ENCODE measurements at regions not wholly inside any gene's neighbourhood (a gene's known extent, or its start where the extent isn't known, plus 50 kb on each side); places are given as distances from the start of the nearest gene placed in this dataset.

DNA sequence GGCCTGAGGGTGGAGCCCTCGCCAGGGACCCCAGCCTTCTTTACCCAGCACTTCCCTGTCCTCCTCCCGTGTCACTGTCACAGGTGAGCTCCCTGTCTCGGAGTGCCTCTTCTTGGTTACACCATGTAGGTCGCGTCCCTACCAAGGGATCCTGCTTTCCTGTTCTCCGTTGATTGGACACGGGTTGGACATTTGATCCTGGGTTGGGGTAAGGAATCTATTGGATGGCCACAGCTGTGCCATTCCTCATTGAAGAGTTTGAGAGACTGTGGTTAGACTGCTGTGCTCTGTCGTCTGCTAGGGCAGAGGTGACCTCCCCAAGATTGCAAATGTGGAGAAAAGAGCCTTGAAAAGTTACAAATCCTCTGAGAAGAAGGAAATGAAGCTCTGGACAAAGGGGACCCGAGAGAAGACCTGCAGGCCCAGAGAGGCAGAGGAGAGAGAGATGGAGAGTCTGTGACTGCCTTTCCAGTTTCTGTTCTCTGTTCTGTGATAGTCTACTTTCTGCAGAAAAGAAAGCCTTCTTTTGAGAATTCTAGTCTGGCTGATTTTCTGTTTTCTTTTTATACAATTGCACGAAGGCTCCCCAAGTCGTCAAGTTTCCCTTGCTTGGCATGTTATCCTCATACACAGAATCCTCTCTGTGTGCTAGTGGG, 325.7 kb upstream of the RGMA start:
- TF ChIP-seq, protein P1, sequence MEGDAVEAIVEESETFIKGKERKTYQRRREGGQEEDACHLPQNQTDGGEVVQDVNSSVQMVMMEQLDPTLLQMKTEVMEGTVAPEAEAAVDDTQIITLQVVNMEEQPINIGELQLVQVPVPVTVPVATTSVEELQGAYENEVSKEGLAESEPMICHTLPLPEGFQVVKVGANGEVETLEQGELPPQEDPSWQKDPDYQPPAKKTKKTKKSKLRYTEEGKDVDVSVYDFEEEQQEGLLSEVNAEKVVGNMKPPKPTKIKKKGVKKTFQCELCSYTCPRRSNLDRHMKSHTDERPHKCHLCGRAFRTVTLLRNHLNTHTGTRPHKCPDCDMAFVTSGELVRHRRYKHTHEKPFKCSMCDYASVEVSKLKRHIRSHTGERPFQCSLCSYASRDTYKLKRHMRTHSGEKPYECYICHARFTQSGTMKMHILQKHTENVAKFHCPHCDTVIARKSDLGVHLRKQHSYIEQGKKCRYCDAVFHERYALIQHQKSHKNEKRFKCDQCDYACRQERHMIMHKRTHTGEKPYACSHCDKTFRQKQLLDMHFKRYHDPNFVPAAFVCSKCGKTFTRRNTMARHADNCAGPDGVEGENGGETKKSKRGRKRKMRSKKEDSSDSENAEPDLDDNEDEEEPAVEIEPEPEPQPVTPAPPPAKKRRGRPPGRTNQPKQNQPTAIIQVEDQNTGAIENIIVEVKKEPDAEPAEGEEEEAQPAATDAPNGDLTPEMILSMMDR (IDR thresholded peaks at IDR 0.05; ENCODE audit: low read depth, low read length), result no peak
- no peak overlapping the region for H3K4me3 ChIP-seq (replicated peaks in 1 of 2; ENCODE audit: low read depth in 2 of 2, low read length in 2 of 2)
- DNase-seq (ENCODE audit: low read depth in 2 of 2), result no peak

DNA sequence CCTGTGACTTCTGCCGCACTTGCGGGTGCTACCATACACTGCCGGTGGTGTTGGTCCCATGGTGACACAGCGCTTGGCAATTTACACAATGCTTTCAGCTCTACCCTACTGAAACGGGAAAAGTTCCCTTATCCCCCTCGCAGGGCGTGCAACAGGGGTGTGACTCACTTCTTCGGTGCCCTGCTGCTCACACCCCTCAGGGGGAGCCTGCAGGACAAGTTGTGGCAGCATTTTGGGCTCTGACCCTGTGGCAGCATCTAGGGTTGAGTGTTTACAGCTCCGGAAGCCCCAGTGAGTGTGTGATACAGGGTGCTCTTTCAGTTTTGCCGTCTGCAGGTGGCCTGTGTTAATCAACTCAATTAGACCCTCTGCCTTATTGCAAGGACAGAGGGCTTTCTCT, 324.7 kb upstream of the RGMA start:
- TF ChIP-seq, protein P1 (IDR thresholded peaks at IDR 0.05; ENCODE audit: low read depth, low read length), result no peak
- H3K4me3 ChIP-seq (replicated peaks in 1 of 2; ENCODE audit: low read depth in 2 of 2, low read length in 2 of 2), result no peak overlapping the region
- DNase-seq (ENCODE audit: low read depth in 2 of 2), result no peak

DNA sequence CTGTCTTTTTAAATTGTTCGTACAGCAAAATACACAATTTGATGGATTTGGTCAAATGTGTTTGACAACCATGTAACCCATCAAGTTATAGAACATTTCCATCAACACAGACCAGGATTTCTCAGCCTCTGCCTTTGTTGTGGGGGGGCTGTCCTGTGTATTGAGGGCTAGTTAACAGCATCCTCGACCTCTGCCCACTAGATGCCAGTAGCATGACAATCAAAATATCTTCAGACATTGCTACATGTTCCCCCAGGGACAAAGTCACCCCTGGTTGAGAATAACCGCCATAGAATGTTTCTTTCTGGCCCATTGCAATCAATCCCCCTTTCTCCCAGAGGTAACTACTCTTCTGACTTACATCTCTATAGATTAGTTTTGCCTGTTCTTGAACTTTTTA, 310.1 kb upstream of the RGMA start:
- no peak for DNase-seq (ENCODE audit: low read depth in 2 of 2)
- TF ChIP-seq, protein P1 (IDR thresholded peaks at IDR 0.05; ENCODE audit: low read depth, low read length), result no peak
- no peak overlapping the region for H3K4me3 ChIP-seq (replicated peaks in 1 of 2; ENCODE audit: low read depth in 2 of 2, low read length in 2 of 2)

DNA sequence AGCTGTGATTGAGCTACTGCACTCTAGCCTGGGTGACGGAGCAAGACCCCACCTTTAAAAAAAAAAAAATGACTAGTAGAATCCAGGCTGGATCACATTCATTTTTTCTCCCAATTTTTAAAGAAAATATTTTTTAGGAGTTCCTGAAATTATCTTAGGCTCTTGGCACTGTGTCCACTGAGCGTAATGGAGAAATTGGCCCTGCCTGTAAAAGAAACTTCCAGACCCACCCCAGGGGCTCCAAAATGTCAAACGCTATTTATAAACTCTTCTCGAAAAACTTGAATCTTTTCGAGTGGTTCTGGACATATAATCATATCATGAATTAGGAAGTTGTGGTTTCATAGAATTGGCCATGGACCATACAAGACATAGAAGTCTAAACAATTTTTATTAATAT, 300.2 kb upstream of the RGMA start:
- H3K4me3 ChIP-seq (replicated peaks in 1 of 2; ENCODE audit: low read depth in 2 of 2, low read length in 2 of 2), result no peak overlapping the region
- no peak for DNase-seq (ENCODE audit: low read depth in 2 of 2)
- TF ChIP-seq, protein P1 (IDR thresholded peaks at IDR 0.05; ENCODE audit: low read depth, low read length), result no peak

DNA sequence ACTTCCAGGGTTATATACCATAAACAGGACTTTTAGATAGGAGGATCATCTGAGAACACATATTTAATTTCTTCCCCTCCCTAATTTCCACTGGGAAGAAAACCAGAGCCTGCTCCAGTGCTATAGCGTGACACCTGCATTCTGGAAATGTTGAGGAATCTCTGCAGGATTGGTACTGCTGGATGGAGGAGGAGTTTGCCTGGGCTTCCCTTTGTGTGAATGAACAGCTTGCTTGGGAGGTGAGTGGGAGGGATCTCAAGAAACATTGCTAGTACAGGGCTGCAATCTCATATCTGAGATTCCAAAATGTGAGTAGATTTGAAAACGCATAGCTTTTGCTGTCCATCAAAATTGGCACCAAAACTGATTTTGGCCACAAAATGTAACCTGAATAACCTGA, 295.9 kb upstream of the RGMA start:
- DNase-seq (ENCODE audit: low read depth in 2 of 2), result no peak
- TF ChIP-seq, protein P1 (IDR thresholded peaks at IDR 0.05; ENCODE audit: low read depth, low read length), result no peak
- no peak overlapping the region for H3K4me3 ChIP-seq (replicated peaks in 1 of 2; ENCODE audit: low read depth in 2 of 2, low read length in 2 of 2)

DNA sequence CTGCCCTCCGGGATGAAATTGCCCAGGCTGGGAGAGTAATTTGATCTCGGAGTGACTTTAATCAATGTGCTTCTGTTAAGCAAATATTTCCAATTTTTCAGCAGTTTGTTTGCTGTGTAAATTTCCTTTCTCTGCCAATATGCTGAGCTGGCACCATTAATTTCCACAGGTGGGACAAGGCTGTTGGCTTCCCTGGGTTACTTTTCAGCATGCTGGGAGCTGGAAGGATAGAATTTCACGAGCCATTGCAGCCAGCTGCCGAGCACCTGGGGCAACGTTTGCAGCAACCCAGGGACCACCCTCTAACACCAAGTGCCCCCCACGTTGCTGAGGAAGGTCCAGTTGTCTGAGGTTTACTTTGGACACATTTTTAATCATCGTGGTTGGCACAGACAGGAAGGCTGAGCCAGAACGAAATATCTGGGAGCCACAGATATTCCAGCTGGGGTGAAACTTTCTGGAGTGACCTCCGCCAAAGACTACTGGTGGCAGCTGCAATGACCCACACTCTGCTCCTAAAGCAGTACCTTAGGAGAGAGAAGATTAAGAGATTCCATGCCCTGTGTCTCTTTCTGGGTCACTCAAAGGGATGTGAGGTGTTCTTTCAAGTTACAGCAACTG, 293.3 kb upstream of the RGMA start:
- no peak for DNase-seq (ENCODE audit: low read depth in 2 of 2)
- no peak overlapping the region for H3K4me3 ChIP-seq (replicated peaks in 1 of 2; ENCODE audit: low read depth in 2 of 2, low read length in 2 of 2)
- TF ChIP-seq, protein P1 (IDR thresholded peaks at IDR 0.05; ENCODE audit: low read depth, low read length), result no peak

Measured in cardiac fibroblast (primary cell).